ENCODE measurements at regions not wholly inside any gene's neighbourhood (a gene's known extent, or its start where the extent isn't known, plus 50 kb on each side); places are given as distances from the start of the nearest gene placed in this dataset.

DNA sequence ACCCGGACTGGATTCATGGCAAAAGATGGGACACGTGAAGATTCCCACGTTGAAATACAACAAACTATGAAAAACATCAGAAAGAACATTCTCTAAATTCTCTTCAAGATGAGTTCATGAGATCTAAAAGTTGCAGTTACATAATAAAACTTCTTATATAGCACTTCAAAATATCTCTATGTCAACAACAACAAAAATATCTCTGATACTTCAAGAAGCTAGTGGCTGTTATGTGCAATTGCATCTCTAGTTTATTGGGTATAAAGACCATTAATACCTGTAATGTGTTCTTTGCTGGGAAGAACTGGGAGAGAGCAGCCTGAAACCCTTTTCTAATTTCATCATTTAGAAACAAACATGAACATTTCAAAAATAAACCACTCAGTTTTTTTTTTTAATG is 69.2 kb upstream of the RGS6 start:
- no peak for ATAC-seq

DNA sequence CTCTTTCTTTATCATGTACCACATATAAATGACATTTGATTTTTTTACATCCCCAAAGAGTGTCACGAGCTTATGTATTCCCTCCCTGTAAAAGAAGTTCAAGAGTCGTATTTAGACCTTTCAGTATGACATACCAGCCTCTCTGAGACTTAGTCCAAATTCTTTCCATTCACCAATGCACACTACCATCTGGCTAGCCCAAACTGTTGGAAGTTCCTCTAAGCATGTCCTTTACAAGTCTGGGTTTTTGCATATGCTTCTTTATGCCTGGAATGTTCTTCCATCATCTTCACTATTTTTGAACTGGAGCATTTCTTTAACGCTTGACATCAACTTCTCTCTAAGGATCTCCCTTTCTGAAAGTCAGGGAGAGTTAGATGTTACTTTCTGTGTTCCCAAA is 68.5 kb upstream of the RGS6 start:
- no peak overlapping the region for H3K4me3 Mint-ChIP-seq
- CTCF ChIA-PET = interaction anchor here (1.0 to 1.3 kb wide), 4 partner anchors 9 to 32 kb away, joined by 3 to 8 read pairs (median 4); no protein-coding TSS in a partner anchor
- peaks cover 2% of the 10 kb centered on the region for H3K27me3 Mint-ChIP-seq (ENCODE audit: low read depth)
- no peaks in the 10 kb centered on the region for H3K4me1 Mint-ChIP-seq
- ATAC-seq (no peak), DNase-seq (ENCODE audit: low spot score) (no peak)
- no peak for TF ChIP-seq EMX1 (CRISPR knock-in tag; IDR thresholded peaks at IDR 0.05)
- TF ChIP-seq MYBL2 (CRISPR knock-in tag; IDR thresholded peaks at IDR 0.05) = no peak
- TF ChIP-seq, protein P1, sequence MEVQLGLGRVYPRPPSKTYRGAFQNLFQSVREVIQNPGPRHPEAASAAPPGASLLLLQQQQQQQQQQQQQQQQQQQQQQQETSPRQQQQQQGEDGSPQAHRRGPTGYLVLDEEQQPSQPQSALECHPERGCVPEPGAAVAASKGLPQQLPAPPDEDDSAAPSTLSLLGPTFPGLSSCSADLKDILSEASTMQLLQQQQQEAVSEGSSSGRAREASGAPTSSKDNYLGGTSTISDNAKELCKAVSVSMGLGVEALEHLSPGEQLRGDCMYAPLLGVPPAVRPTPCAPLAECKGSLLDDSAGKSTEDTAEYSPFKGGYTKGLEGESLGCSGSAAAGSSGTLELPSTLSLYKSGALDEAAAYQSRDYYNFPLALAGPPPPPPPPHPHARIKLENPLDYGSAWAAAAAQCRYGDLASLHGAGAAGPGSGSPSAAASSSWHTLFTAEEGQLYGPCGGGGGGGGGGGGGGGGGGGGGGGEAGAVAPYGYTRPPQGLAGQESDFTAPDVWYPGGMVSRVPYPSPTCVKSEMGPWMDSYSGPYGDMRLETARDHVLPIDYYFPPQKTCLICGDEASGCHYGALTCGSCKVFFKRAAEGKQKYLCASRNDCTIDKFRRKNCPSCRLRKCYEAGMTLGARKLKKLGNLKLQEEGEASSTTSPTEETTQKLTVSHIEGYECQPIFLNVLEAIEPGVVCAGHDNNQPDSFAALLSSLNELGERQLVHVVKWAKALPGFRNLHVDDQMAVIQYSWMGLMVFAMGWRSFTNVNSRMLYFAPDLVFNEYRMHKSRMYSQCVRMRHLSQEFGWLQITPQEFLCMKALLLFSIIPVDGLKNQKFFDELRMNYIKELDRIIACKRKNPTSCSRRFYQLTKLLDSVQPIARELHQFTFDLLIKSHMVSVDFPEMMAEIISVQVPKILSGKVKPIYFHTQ (CRISPR knock-in tag; IDR thresholded peaks at IDR 0.05) = no peak
- TF ChIP-seq GABPB1 (CRISPR knock-in tag; IDR thresholded peaks at IDR 0.05) = no peak
- TF ChIP-seq, protein P2, sequence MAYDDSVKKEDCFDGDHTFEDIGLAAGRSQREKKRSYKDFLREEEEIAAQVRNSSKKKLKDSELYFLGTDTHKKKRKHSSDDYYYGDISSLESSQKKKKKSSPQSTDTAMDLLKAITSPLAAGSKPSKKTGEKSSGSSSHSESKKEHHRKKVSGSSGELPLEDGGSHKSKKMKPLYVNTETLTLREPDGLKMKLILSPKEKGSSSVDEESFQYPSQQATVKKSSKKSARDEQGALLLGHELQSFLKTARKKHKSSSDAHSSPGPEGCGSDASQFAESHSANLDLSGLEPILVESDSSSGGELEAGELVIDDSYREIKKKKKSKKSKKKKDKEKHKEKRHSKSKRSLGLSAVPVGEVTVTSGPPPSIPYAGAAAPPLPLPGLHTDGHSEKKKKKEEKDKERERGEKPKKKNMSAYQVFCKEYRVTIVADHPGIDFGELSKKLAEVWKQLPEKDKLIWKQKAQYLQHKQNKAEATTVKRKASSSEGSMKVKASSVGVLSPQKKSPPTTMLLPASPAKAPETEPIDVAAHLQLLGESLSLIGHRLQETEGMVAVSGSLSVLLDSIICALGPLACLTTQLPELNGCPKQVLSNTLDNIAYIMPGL (CRISPR knock-in tag; IDR thresholded peaks at IDR 0.05) = no peak
- TF ChIP-seq NR1H2 (CRISPR knock-in tag; IDR thresholded peaks at IDR 0.05) = no peak
- TF ChIP-seq OVOL2 (CRISPR knock-in tag; IDR thresholded peaks at IDR 0.05; ENCODE audit: borderline replicate concordance) = no peak
- TF ChIP-seq, protein P3, sequence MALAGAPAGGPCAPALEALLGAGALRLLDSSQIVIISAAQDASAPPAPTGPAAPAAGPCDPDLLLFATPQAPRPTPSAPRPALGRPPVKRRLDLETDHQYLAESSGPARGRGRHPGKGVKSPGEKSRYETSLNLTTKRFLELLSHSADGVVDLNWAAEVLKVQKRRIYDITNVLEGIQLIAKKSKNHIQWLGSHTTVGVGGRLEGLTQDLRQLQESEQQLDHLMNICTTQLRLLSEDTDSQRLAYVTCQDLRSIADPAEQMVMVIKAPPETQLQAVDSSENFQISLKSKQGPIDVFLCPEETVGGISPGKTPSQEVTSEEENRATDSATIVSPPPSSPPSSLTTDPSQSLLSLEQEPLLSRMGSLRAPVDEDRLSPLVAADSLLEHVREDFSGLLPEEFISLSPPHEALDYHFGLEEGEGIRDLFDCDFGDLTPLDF (CRISPR knock-in tag; IDR thresholded peaks at IDR 0.05) = no peak
- TF ChIP-seq ATF1 (CRISPR knock-in tag; IDR thresholded peaks at IDR 0.05) = no peak
- TF ChIP-seq, protein P4, sequence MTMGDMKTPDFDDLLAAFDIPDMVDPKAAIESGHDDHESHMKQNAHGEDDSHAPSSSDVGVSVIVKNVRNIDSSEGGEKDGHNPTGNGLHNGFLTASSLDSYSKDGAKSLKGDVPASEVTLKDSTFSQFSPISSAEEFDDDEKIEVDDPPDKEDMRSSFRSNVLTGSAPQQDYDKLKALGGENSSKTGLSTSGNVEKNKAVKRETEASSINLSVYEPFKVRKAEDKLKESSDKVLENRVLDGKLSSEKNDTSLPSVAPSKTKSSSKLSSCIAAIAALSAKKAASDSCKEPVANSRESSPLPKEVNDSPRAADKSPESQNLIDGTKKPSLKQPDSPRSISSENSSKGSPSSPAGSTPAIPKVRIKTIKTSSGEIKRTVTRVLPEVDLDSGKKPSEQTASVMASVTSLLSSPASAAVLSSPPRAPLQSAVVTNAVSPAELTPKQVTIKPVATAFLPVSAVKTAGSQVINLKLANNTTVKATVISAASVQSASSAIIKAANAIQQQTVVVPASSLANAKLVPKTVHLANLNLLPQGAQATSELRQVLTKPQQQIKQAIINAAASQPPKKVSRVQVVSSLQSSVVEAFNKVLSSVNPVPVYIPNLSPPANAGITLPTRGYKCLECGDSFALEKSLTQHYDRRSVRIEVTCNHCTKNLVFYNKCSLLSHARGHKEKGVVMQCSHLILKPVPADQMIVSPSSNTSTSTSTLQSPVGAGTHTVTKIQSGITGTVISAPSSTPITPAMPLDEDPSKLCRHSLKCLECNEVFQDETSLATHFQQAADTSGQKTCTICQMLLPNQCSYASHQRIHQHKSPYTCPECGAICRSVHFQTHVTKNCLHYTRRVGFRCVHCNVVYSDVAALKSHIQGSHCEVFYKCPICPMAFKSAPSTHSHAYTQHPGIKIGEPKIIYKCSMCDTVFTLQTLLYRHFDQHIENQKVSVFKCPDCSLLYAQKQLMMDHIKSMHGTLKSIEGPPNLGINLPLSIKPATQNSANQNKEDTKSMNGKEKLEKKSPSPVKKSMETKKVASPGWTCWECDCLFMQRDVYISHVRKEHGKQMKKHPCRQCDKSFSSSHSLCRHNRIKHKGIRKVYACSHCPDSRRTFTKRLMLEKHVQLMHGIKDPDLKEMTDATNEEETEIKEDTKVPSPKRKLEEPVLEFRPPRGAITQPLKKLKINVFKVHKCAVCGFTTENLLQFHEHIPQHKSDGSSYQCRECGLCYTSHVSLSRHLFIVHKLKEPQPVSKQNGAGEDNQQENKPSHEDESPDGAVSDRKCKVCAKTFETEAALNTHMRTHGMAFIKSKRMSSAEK (CRISPR knock-in tag; IDR thresholded peaks at IDR 0.05; ENCODE audit: borderline replicate concordance) = no peak
- H3K27ac Mint-ChIP-seq = no peak overlapping the region
- peaks cover 22% of the 10 kb centered on the region for H3K36me3 Mint-ChIP-seq
- POLR2A ChIA-PET = no interaction called here
- H3K9me3 Mint-ChIP-seq = peaks cover 40% of the 10 kb centered on the region

More for the DNA sequence above, 69.2 kb upstream of the RGS6 start:
- Mint-ChIP-seq H3K4me3 (no peak overlapping the region), H3K36me3 (peaks cover 29% of the 10 kb centered on the region), H3K27ac (no peak overlapping the region), H3K9me3 (peaks cover 47% of the 10 kb centered on the region), H3K4me1 (no peaks in the 10 kb centered on the region), H3K27me3 (ENCODE audit: low read depth) (peaks cover 4% of the 10 kb centered on the region)
- ChIA-PET CTCF (interaction anchor here (1.0 to 1.3 kb wide), 4 partner anchors 8 to 33 kb away, joined by 3 to 8 read pairs (median 4); no protein-coding TSS in a partner anchor), POLR2A (no interaction called here)
- TF ChIP-seq GABPB1 (CRISPR knock-in tag; IDR thresholded peaks at IDR 0.05) (no peak), ELF4 (CRISPR knock-in tag; IDR thresholded peaks at IDR 0.05; ENCODE audit: low read depth) (no peak), ESRRA (CRISPR knock-in tag; IDR thresholded peaks at IDR 0.05; ENCODE audit: borderline replicate concordance) (no peak), CBFB (CRISPR knock-in tag; IDR thresholded peaks at IDR 0.05; ENCODE audit: low read depth) (no peak), ZBTB21 (CRISPR knock-in tag; IDR thresholded peaks at IDR 0.05; ENCODE audit: borderline replicate concordance) (no peak), FOXP1 (CRISPR knock-in tag; IDR thresholded peaks at IDR 0.05; ENCODE audit: borderline replicate concordance) (no peak), FOXK1 (CRISPR knock-in tag; IDR thresholded peaks at IDR 0.05) (no peak), IRF2 (CRISPR knock-in tag; IDR thresholded peaks at IDR 0.05; ENCODE audit: borderline replicate concordance, low read depth) (no peak)
- TF ChIP-seq, protein P5, sequence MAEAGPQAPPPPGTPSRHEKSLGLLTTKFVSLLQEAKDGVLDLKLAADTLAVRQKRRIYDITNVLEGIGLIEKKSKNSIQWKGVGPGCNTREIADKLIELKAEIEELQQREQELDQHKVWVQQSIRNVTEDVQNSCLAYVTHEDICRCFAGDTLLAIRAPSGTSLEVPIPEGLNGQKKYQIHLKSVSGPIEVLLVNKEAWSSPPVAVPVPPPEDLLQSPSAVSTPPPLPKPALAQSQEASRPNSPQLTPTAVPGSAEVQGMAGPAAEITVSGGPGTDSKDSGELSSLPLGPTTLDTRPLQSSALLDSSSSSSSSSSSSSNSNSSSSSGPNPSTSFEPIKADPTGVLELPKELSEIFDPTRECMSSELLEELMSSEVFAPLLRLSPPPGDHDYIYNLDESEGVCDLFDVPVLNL (CRISPR knock-in tag; IDR thresholded peaks at IDR 0.05; ENCODE audit: borderline replicate concordance, low read depth) = no peak
- no peak for DNase-seq (ENCODE audit: low spot score)

Measured in WTC11 (cell line).